ENCODE measurements at regions not wholly inside any gene's neighbourhood (a gene's known extent, or its start where the extent isn't known, plus 50 kb on each side); places are given as distances from the start of the nearest gene placed in this dataset.

GRCh38 chr10:71088054-71088453, 124.3 kb upstream of the UNC5B start:
- TF ChIP-seq POLR2AphosphoS5 (IDR thresholded peaks at IDR 0.05) (no peak), EP300 (IDR thresholded peaks at IDR 0.05) (no peak), POLR2A (IDR thresholded peaks at IDR 0.05; ENCODE audit: low read depth) (no peak)
- TF ChIP-seq, protein P1, sequence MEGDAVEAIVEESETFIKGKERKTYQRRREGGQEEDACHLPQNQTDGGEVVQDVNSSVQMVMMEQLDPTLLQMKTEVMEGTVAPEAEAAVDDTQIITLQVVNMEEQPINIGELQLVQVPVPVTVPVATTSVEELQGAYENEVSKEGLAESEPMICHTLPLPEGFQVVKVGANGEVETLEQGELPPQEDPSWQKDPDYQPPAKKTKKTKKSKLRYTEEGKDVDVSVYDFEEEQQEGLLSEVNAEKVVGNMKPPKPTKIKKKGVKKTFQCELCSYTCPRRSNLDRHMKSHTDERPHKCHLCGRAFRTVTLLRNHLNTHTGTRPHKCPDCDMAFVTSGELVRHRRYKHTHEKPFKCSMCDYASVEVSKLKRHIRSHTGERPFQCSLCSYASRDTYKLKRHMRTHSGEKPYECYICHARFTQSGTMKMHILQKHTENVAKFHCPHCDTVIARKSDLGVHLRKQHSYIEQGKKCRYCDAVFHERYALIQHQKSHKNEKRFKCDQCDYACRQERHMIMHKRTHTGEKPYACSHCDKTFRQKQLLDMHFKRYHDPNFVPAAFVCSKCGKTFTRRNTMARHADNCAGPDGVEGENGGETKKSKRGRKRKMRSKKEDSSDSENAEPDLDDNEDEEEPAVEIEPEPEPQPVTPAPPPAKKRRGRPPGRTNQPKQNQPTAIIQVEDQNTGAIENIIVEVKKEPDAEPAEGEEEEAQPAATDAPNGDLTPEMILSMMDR (IDR thresholded peaks at IDR 0.05): no peak
